ENCODE measurements at regions not wholly inside any gene's neighbourhood (a gene's known extent, or its start where the extent isn't known, plus 50 kb on each side); places are given as distances from the start of the nearest gene placed in this dataset.

DNA sequence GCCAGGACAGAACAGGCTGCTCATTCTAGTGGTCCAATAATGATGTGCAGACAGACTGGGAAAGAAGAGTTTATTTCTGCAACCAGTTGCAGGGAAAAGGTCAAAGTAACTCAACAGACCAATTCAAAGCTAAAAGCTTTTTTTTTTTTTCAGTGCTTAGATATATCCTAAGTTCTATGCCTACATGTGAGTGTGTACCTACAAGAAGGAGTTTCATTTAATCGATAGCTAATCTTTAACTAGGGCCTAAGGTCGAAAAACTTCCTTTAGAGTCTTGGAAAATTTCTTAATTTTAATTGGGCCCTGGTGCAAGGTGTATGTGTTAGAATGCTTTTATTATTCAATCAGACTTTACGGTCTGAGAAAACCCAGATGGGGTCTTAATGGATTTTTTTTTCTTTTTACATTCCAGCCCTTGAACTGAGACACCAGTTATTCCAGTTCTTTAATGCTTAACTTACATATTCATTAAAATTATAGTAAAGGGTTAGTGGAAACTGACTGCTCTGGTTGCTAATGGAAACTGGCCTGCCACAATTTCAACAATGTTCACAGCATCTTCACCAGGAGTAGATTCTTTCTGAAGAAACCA is 365.3 kb downstream of the MTRR start:
- Histone ChIP-seq H3K4me1 (no peaks in the 10 kb centered on the region), H3K27me3 (replicated peaks; ENCODE audit: control insufficient read depth, insufficient read depth, low read length) (no peaks in the 10 kb centered on the region), H3K9me3 (no peaks in the 10 kb centered on the region), H3K4me3 (ENCODE audit: low read depth, low read length) (no peak overlapping the region), H3K36me3 (ENCODE audit: control insufficient read depth, insufficient read depth, low read length) (no peaks in the 10 kb centered on the region)
- no peak overlapping the region for H3K4me3 Mint-ChIP-seq (ENCODE audit: unreplicated experiment)
- no peak overlapping the region for H3K27ac Mint-ChIP-seq (ENCODE audit: unreplicated experiment)
- BruUV-seq (replicated peaks) = no TSS peak
- DNase-seq = no peak
- POLR2A ChIA-PET = no interaction called here
- TF ChIP-seq, protein P1, sequence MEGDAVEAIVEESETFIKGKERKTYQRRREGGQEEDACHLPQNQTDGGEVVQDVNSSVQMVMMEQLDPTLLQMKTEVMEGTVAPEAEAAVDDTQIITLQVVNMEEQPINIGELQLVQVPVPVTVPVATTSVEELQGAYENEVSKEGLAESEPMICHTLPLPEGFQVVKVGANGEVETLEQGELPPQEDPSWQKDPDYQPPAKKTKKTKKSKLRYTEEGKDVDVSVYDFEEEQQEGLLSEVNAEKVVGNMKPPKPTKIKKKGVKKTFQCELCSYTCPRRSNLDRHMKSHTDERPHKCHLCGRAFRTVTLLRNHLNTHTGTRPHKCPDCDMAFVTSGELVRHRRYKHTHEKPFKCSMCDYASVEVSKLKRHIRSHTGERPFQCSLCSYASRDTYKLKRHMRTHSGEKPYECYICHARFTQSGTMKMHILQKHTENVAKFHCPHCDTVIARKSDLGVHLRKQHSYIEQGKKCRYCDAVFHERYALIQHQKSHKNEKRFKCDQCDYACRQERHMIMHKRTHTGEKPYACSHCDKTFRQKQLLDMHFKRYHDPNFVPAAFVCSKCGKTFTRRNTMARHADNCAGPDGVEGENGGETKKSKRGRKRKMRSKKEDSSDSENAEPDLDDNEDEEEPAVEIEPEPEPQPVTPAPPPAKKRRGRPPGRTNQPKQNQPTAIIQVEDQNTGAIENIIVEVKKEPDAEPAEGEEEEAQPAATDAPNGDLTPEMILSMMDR (IDR thresholded peaks at IDR 0.05; ENCODE audit: insufficient read depth in 1 of 2, low read depth in 1 of 2, low read length in 1 of 2, severe bottlenecking in 1 of 2, unreplicated experiment in 1 of 2) = no peak
- intact Hi-C loops (cut with micrococcal nuclease; ENCODE audit: unreplicated experiment) = no loop called here
- H3K27me3 Mint-ChIP-seq (ENCODE audit: insufficient read depth, unreplicated experiment) = peaks cover 6% of the 10 kb centered on the region
- H3K4me1 Mint-ChIP-seq (ENCODE audit: low read depth, unreplicated experiment) = no peaks in the 10 kb centered on the region
- H3K36me3 Mint-ChIP-seq (ENCODE audit: insufficient read depth, unreplicated experiment) = no peaks in the 10 kb centered on the region
- CTCF ChIA-PET = interaction anchor here (0.7 kb wide), 1 partner anchor 1416 kb away, joined by 3 read pairs; no protein-coding TSS in a partner anchor
- no peaks in the 10 kb centered on the region for H3K9me3 Mint-ChIP-seq (ENCODE audit: unreplicated experiment)

DNA sequence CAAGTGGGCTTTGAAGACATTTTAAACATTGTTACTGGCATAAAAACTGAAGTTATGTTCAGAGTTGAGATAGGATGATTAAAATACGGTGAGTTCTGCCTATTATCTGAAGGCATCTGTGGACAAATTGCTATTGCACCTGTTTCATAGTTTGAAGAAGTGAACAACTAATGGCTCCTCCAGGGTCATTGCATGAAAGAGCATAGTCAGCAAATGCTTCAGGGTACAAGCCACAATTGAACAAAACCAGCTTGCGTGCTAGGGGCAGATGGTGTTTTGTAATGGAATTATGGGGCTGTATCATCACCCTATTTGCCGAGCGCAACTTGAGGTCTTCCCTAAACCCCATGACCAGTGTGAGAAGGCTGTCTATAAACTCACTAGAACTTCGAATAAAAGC is 369.1 kb downstream of the MTRR start:
- intact Hi-C loops (cut with micrococcal nuclease; ENCODE audit: unreplicated experiment) = no loop called here
- H3K36me3 Mint-ChIP-seq (ENCODE audit: insufficient read depth, unreplicated experiment) = no peaks in the 10 kb centered on the region
- CTCF ChIA-PET = no interaction called here
- Histone ChIP-seq H3K4me3 (ENCODE audit: low read depth, low read length) (no peak overlapping the region), H3K9me3 (no peaks in the 10 kb centered on the region), H3K27me3 (replicated peaks; ENCODE audit: control insufficient read depth, insufficient read depth, low read length) (no peaks in the 10 kb centered on the region), H3K36me3 (ENCODE audit: control insufficient read depth, insufficient read depth, low read length) (no peaks in the 10 kb centered on the region), H3K4me1 (no peaks in the 10 kb centered on the region)
- no peaks in the 10 kb centered on the region for H3K4me1 Mint-ChIP-seq (ENCODE audit: low read depth, unreplicated experiment)
- BruUV-seq (replicated peaks) = no TSS peak
- no peak overlapping the region for H3K4me3 Mint-ChIP-seq (ENCODE audit: unreplicated experiment)
- H3K27me3 Mint-ChIP-seq (ENCODE audit: insufficient read depth, unreplicated experiment) = peaks cover 4% of the 10 kb centered on the region
- POLR2A ChIA-PET = no interaction called here
- H3K27ac Mint-ChIP-seq (ENCODE audit: unreplicated experiment) = no peak overlapping the region
- H3K9me3 Mint-ChIP-seq (ENCODE audit: unreplicated experiment) = no peaks in the 10 kb centered on the region
- DNase-seq = no peak
- TF ChIP-seq, protein P1 (IDR thresholded peaks at IDR 0.05; ENCODE audit: insufficient read depth in 1 of 2, low read depth in 1 of 2, low read length in 1 of 2, severe bottlenecking in 1 of 2, unreplicated experiment in 1 of 2) = no peak

- BruUV-seq (replicated peaks) = no TSS peak
- H3K4me1 ChIP-seq = no peaks in the 10 kb centered on the region
- no peak for DNase-seq
- Mint-ChIP-seq H3K4me3 (ENCODE audit: unreplicated experiment) (no peak overlapping the region), H3K27ac (ENCODE audit: unreplicated experiment) (no peak overlapping the region), H3K36me3 (ENCODE audit: insufficient read depth, unreplicated experiment) (no peaks in the 10 kb centered on the region), H3K9me3 (ENCODE audit: unreplicated experiment) (no peaks in the 10 kb centered on the region), H3K27me3 (ENCODE audit: insufficient read depth, unreplicated experiment) (peaks cover 5% of the 10 kb centered on the region), H3K4me1 (ENCODE audit: low read depth, unreplicated experiment) (no peaks in the 10 kb centered on the region)
- ChIA-PET POLR2A (no interaction called here), CTCF (no interaction called here)
- H3K27me3 ChIP-seq (replicated peaks; ENCODE audit: control insufficient read depth, insufficient read depth, low read length) = no peaks in the 10 kb centered on the region
- intact Hi-C loops (cut with micrococcal nuclease; ENCODE audit: unreplicated experiment) = no loop called here
- TF ChIP-seq, protein P1 (IDR thresholded peaks at IDR 0.05; ENCODE audit: insufficient read depth in 1 of 2, low read depth in 1 of 2, low read length in 1 of 2, severe bottlenecking in 1 of 2, unreplicated experiment in 1 of 2) = no peak
- H3K36me3 ChIP-seq (ENCODE audit: control insufficient read depth, insufficient read depth, low read length) = no peaks in the 10 kb centered on the region
- no peak overlapping the region for H3K4me3 ChIP-seq (ENCODE audit: low read depth, low read length)
- no peaks in the 10 kb centered on the region for H3K9me3 ChIP-seq
Measured at GRCh38 chr5:8239198-8239597, 370.2 kb downstream of the MTRR start.

All from Caco-2 (cell line).